ENCODE measurements at regions not wholly inside any gene's neighbourhood (a gene's known extent, or its start where the extent isn't known, plus 50 kb on each side); places are given as distances from the start of the nearest gene placed in this dataset.

- no peak for DNase-seq
Measured at GRCh38 chr20:40588891-40589290, 100.1 kb downstream of the MAFB start.

GRCh38 chr20:40587038-40587437 is 102.0 kb downstream of the MAFB start:
- DNase-seq, result no peak

- DNase-seq, result no peak
Measured at GRCh38 chr20:40584130-40584809, 104.8 kb downstream of the MAFB start.

GRCh38 chr20:40583636-40584035 is 105.4 kb downstream of the MAFB start:
- DNase-seq, result no peak

GRCh38 chr20:40583205-40583604 is 105.8 kb downstream of the MAFB start:
- DNase-seq, result no peak

GRCh38 chr20:40582531-40582930 is 106.5 kb downstream of the MAFB start:
- DNase-seq, result no peak

GRCh38 chr20:40579701-40580100 is 109.3 kb downstream of the MAFB start:
- DNase-seq, result no peak

- no peak for DNase-seq
Measured at GRCh38 chr20:40578961-40579360, 110.1 kb downstream of the MAFB start.

GRCh38 chr20:40575851-40576250 is 113.2 kb downstream of the MAFB start:
- no peak for DNase-seq

- DNase-seq, result no peak
Measured at GRCh38 chr20:40572251-40572650, 116.8 kb downstream of the MAFB start.

- no peak for DNase-seq
Measured at GRCh38 chr20:40571639-40572038, 117.4 kb downstream of the MAFB start.

GRCh38 chr20:40568200-40568599 is 120.8 kb downstream of the MAFB start:
- no peak for DNase-seq

GRCh38 chr20:40565682-40566040 is 123.4 kb downstream of the MAFB start:
- no peak for DNase-seq

- no peak for DNase-seq
Measured at GRCh38 chr20:40565001-40565681, 123.9 kb downstream of the MAFB start.

GRCh38 chr20:40563296-40563950 is 125.6 kb downstream of the MAFB start:
- no peak for DNase-seq

- no peak for DNase-seq
Measured at GRCh38 chr20:40562031-40562430, 127.0 kb downstream of the MAFB start.

- no peak for DNase-seq
Measured at GRCh38 chr20:40561187-40561586, 127.8 kb downstream of the MAFB start.

- DNase-seq, result no peak
Measured at GRCh38 chr20:40558212-40558611, 130.8 kb downstream of the MAFB start.

GRCh38 chr20:40551125-40551530 is 137.9 kb downstream of the MAFB start:
- no peak for DNase-seq

GRCh38 chr20:40547483-40548091 is 141.4 kb downstream of the MAFB start:
- DNase-seq, result no peak

GRCh38 chr20:40545478-40545877 is 143.6 kb downstream of the MAFB start:
- DNase-seq, result no peak

GRCh38 chr20:40542065-40542464 is 147.0 kb downstream of the MAFB start:
- DNase-seq, result no peak

- no peak for DNase-seq
Measured at GRCh38 chr20:40540166-40540565, 148.9 kb downstream of the MAFB start.

GRCh38 chr20:40538131-40538530 is 150.9 kb downstream of the MAFB start:
- no peak for DNase-seq
